ENCODE measurements at regions not wholly inside any gene's neighbourhood (a gene's known extent, or its start where the extent isn't known, plus 50 kb on each side); places are given as distances from the start of the nearest gene placed in this dataset.

DNA sequence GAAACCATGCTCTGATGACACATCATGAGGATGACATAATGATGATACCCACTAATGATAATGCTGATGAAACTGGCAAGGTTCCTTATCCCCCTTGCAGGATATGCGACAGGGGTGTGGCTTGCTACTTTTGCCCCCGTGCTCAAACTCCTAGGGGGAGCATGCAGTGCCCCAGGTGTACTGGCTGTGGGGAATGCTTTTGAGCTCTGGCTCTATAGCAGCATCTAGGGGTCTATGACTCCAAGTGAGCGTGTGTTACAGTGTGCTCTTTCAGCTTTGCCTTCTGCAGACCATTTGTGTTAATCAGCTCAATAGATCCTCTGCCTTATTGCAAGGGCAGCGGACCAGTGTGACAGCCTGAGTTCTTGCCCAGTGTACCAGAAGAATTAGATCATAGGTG lies 1239.5 kb downstream of the SI start:
- TF ChIP-seq, protein P1, sequence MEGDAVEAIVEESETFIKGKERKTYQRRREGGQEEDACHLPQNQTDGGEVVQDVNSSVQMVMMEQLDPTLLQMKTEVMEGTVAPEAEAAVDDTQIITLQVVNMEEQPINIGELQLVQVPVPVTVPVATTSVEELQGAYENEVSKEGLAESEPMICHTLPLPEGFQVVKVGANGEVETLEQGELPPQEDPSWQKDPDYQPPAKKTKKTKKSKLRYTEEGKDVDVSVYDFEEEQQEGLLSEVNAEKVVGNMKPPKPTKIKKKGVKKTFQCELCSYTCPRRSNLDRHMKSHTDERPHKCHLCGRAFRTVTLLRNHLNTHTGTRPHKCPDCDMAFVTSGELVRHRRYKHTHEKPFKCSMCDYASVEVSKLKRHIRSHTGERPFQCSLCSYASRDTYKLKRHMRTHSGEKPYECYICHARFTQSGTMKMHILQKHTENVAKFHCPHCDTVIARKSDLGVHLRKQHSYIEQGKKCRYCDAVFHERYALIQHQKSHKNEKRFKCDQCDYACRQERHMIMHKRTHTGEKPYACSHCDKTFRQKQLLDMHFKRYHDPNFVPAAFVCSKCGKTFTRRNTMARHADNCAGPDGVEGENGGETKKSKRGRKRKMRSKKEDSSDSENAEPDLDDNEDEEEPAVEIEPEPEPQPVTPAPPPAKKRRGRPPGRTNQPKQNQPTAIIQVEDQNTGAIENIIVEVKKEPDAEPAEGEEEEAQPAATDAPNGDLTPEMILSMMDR (IDR thresholded peaks at IDR 0.05) = no peak
- TF ChIP-seq KDM1A (IDR thresholded peaks at IDR 0.05; ENCODE audit: low read depth) = no peak
- no peak for TF ChIP-seq POLR2A (IDR thresholded peaks at IDR 0.05; ENCODE audit: low read length)
- TF ChIP-seq JUNB (IDR thresholded peaks at IDR 0.05) = no peak
- no peak for TF ChIP-seq ZFP36 (IDR thresholded peaks at IDR 0.05; ENCODE audit: borderline replicate concordance, partially characterized antibody)
- TF ChIP-seq, protein P2, sequence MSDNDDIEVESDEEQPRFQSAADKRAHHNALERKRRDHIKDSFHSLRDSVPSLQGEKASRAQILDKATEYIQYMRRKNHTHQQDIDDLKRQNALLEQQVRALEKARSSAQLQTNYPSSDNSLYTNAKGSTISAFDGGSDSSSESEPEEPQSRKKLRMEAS (IDR thresholded peaks at IDR 0.05) = no peak
- TF ChIP-seq MAFK (IDR thresholded peaks at IDR 0.05; ENCODE audit: partially characterized antibody) = no peak
- TF ChIP-seq BHLHE40 (IDR thresholded peaks at IDR 0.05; ENCODE audit: low read depth, low read length) = no peak
- TF ChIP-seq ESRRA (IDR thresholded peaks at IDR 0.05; ENCODE audit: borderline replicate concordance, low read length) = no peak
- TF ChIP-seq, protein P3, sequence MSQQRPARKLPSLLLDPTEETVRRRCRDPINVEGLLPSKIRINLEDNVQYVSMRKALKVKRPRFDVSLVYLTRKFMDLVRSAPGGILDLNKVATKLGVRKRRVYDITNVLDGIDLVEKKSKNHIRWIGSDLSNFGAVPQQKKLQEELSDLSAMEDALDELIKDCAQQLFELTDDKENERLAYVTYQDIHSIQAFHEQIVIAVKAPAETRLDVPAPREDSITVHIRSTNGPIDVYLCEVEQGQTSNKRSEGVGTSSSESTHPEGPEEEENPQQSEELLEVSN (IDR thresholded peaks at IDR 0.05; ENCODE audit: borderline replicate concordance, low read depth) = no peak
- TF ChIP-seq TP53 (CRISPR knock-in tag; IDR thresholded peaks at IDR 0.05) = no peak
- no peak for TF ChIP-seq CHD2 (IDR thresholded peaks at IDR 0.05; ENCODE audit: low read length, partially characterized antibody)
- TF ChIP-seq CHD4 (IDR thresholded peaks at IDR 0.05; ENCODE audit: borderline replicate concordance) = no peak

All from A549 (cell line).